Mesothelial cell of epicardium (in vitro differentiated cells): ENCODE measurements at regions not wholly inside any gene's neighbourhood (a gene's known extent, or its start where the extent isn't known, plus 50 kb on each side); places are given as distances from the start of the nearest gene placed in this dataset.

Source experiments
- DNase-seq, 2 experiments: peaks; one replicate each; pipeline ENCODE4 v3.0.0; 2021; ENCODE audit warnings: low spot score in 2 of 2; ENCODE audit not compliant: unreplicated experiment in 2 of 2
- H3K27ac Mint-ChIP-seq: 2 replicates; pipeline ENCODE4 v1.8.0; 2021; ENCODE audit warnings: mixed read lengths
- H3K27me3 Mint-ChIP-seq: 2 replicates; pipeline ENCODE4 v1.8.0; 2021; ENCODE audit warnings: low read depth, mixed read lengths
- H3K36me3 Mint-ChIP-seq: 2 replicates; pipeline ENCODE4 v1.8.0; 2021; ENCODE audit warnings: mixed read lengths
- H3K4me1 Mint-ChIP-seq: 2 replicates; pipeline ENCODE4 v1.8.0; 2021; ENCODE audit warnings: mixed read lengths
- H3K4me3 Mint-ChIP-seq: 2 replicates; pipeline ENCODE4 v1.8.0; 2021; ENCODE audit warnings: mild to moderate bottlenecking, moderate library complexity, mixed read lengths
- H3K9me3 Mint-ChIP-seq: 2 replicates; pipeline ENCODE4 v1.8.0; 2021; ENCODE audit warnings: mixed read lengths
- TF ChIP-seq, protein P1 (sequence below): fragments of 200-600 bp; sonication (generic); IDR thresholded peaks from one replicate; pipeline ENCODE4 v1.5.0; 2021; ENCODE audit warnings: antibody characterized with exemption; ENCODE audit not compliant: unreplicated experiment

DNA sequence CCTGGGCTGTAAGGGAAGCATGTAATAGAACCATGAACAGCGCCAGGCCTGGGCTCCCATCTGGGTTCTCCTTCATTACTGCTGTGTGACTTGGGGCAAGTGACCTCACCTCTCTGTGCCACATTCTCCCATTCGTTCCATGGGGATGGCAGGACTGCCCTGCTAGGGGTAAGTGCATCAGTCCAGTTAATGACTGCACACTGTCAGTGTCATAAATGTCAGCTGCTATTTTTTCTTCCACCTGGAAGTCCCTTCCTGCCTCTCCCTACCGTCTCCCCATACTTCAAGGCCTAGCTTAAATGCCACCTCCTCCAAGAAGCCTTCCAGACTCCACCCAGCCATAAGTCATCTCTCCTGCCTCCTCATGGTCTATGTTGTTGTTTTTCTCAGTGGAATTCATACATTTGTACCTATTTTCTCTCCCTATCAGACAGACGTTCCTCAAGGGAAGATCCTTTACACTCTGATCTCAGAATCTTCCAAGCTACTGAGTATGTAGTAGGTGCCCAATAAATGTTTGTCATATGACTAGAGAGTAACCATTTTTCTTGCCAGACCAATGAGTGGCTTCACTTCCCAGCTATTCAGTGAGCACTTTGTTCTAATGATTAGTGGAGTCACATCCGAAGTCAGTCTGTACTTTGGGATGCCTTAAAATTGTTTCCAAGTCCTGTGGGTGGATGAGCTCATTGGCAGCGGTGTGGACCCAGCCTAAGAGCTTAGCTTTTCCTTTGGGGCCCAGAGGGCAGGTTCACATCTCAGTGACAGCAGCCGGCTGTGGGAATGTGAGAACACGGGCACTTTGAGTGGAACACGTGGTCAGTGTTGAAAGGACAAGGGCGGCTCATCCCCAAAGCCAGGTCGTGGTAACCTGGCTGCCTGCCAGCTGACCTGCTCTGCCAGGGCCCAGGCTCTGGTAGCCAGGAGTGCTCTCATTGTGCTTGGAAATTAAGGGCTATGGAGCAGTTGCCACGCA lies 147.5 kb upstream of the GSE1 start:
- no peaks in the 10 kb centered on the region for H3K9me3 Mint-ChIP-seq
- peaks cover 51% of the 10 kb centered on the region for H3K4me1 Mint-ChIP-seq
- TF ChIP-seq, protein P1, sequence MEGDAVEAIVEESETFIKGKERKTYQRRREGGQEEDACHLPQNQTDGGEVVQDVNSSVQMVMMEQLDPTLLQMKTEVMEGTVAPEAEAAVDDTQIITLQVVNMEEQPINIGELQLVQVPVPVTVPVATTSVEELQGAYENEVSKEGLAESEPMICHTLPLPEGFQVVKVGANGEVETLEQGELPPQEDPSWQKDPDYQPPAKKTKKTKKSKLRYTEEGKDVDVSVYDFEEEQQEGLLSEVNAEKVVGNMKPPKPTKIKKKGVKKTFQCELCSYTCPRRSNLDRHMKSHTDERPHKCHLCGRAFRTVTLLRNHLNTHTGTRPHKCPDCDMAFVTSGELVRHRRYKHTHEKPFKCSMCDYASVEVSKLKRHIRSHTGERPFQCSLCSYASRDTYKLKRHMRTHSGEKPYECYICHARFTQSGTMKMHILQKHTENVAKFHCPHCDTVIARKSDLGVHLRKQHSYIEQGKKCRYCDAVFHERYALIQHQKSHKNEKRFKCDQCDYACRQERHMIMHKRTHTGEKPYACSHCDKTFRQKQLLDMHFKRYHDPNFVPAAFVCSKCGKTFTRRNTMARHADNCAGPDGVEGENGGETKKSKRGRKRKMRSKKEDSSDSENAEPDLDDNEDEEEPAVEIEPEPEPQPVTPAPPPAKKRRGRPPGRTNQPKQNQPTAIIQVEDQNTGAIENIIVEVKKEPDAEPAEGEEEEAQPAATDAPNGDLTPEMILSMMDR: no peak
- peak overlapping the region; percentile 15 for H3K4me3 Mint-ChIP-seq
- peaks cover 2% of the 10 kb centered on the region for H3K36me3 Mint-ChIP-seq
- DNase-seq: no peak
- peak overlapping the region; percentile 8 for H3K27ac Mint-ChIP-seq
- H3K27me3 Mint-ChIP-seq: no peaks in the 10 kb centered on the region

DNA sequence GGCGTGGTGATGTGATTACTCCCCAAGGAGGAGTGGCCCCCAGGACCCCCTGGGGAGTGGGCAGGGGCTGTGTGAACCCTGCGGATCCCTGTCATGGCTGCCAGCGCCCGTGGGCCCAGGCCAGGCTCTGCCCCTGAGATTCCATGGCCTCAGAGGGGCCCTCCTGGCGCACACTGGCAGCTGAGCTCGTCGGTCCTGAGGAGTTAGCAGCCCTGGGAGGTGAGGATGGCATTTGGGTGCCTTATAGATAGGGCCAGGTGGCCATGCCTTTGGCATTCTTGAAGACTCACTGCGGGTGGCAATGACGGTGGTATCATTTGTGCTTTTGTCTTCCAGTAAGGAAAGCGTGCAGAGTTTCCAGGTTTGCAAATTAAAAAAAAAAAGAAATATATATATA lies 146.8 kb upstream of the GSE1 start:
- H3K36me3 Mint-ChIP-seq: peaks cover 2% of the 10 kb centered on the region
- peaks cover 47% of the 10 kb centered on the region for H3K4me1 Mint-ChIP-seq
- H3K9me3 Mint-ChIP-seq: no peaks in the 10 kb centered on the region
- no peaks in the 10 kb centered on the region for H3K27me3 Mint-ChIP-seq
- DNase-seq: no peak
- TF ChIP-seq, protein P1: no peak
- H3K27ac Mint-ChIP-seq: no peak overlapping the region
- no peak overlapping the region for H3K4me3 Mint-ChIP-seq

DNA sequence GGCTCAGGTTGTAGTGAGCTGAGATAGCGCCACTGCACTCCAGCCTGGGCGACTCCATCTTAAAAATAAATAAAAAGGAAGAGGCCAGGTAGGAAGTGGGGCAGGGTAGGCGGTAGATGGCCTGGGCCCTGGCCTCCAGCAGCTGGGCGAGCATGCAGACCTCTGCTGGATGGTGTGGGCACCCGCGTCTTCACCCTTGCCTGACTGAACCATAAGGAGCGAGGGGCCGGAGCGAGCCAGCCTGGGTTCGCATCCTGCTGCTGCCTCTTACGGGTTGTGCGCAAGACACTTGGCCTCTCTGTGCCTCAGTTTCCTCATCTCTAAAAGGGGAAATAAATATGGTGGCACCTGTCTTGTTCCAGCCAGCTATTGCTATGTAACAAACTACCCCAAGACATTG lies 146.1 kb upstream of the GSE1 start:
- TF ChIP-seq, protein P1: no peak
- no peaks in the 10 kb centered on the region for H3K27me3 Mint-ChIP-seq
- peak overlapping the region; percentile 2 for H3K27ac Mint-ChIP-seq
- H3K4me1 Mint-ChIP-seq: peaks cover 48% of the 10 kb centered on the region
- H3K4me3 Mint-ChIP-seq: no peak overlapping the region
- H3K9me3 Mint-ChIP-seq: no peaks in the 10 kb centered on the region
- DNase-seq: no peak
- peaks cover 2% of the 10 kb centered on the region for H3K36me3 Mint-ChIP-seq

DNA sequence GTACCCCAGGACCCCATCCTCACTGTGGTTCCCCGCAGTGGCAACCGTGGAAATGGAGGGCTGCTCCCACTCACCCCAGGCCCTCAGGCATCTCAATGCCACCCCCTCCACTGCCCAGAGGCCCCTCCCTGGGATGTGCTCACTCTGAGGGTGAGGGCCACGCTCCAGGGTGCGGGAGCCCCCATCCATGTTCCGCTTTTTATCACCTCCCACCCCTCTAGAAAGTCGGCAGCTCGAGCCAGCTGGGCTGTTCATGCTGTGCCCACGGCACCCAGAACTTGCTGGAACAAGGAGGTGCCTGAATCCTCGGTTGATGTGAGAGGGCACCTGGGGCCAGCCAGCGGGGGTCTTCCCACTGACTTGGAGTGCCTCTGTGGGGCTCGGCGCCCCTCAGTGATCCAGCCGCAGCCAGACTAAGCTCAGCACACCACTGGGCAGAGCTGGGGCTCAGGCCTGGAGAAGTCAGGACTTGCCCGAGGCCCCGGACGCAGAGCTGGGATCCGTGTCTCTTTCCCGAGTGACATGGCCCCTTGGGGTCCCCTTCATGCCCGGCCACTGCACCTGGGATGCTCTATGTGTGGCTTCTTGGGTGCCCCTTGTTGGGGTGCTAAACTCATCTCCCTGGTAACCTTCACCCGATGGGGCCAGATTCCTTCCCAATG lies 143.1 kb upstream of the GSE1 start:
- Mint-ChIP-seq H3K27ac (no peak overlapping the region), H3K9me3 (no peaks in the 10 kb centered on the region), H3K27me3 (no peaks in the 10 kb centered on the region), H3K36me3 (peaks cover 2% of the 10 kb centered on the region), H3K4me1 (peaks cover 58% of the 10 kb centered on the region), H3K4me3 (no peak overlapping the region)
- TF ChIP-seq, protein P1: no peak
- no peak for DNase-seq

DNA sequence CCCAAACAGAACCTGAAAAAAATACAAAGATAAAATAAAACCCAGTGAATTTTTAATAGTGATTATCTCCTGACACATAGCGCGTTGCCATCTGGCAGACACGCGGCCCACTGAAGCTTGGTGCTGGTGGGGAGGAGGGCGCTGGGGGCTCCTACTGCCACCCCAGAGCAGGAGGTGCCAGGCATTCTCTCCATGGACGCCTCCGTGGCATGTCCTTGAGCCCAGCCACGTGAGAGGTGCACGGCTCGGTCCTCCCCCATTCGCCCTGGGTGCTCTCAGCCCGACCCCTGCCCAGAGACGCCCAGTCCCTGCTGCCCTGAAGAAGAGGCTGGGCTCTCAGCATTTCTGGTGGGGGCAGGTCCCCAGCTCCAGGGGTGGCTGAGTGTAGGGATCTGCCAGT lies 142.2 kb upstream of the GSE1 start:
- H3K36me3 Mint-ChIP-seq: no peaks in the 10 kb centered on the region

More for the DNA sequence above, 142.2 kb upstream of the GSE1 start:
- no peak for DNase-seq
- no peaks in the 10 kb centered on the region for H3K27me3 Mint-ChIP-seq
- no peak overlapping the region for H3K27ac Mint-ChIP-seq
- H3K4me3 Mint-ChIP-seq: no peak overlapping the region
- TF ChIP-seq, protein P1: no peak
- no peaks in the 10 kb centered on the region for H3K9me3 Mint-ChIP-seq
- peaks cover 58% of the 10 kb centered on the region for H3K4me1 Mint-ChIP-seq
